ENCODE measurements at regions not wholly inside any gene's neighbourhood (a gene's known extent, or its start where the extent isn't known, plus 50 kb on each side); places are given as distances from the start of the nearest gene placed in this dataset.
"Not testable (repeated sequence)": the region's sequence is repeated elsewhere in the genome, so short reads cannot be mapped to it uniquely, and the experiment has no call there.

GRCh38 chr6:141824350-141824749, 308.4 kb upstream of the GJE1 start:
- Histone ChIP-seq H3K27me3 (ENCODE audit: insufficient read depth, insufficient read length) (no peaks in the 10 kb centered on the region), H3K4me3 (ENCODE audit: insufficient read length, low read depth) (no peak overlapping the region), H3K36me3 (ENCODE audit: insufficient read depth, insufficient read length, low read length) (no peaks in the 10 kb centered on the region), H3K4me1 (ENCODE audit: insufficient read depth, insufficient read length) (no peaks in the 10 kb centered on the region), H3K9ac (ENCODE audit: insufficient read length, low read depth) (no peak overlapping the region), H3K9me3 (ENCODE audit: insufficient read depth, low read length) (peaks cover 23% of the 10 kb centered on the region; the same call in 1 of the 2 replicates)
- no peak for DNase-seq (ENCODE audit: low read depth, low spot score)
- TF ChIP-seq YY1 (IDR thresholded peaks at IDR 0.05; ENCODE audit: insufficient read depth, insufficient read length) (no peak), ZNF274 (IDR thresholded peaks at IDR 0.05; ENCODE audit: low read depth, low read length) (no peak), SUZ12 (IDR thresholded peaks at IDR 0.05; ENCODE audit: extremely low read depth, insufficient read depth, insufficient read length) (no peak)

- H3K27me3 ChIP-seq (ENCODE audit: insufficient read depth, insufficient read length); DNase-seq (ENCODE audit: low read depth, low spot score); H3K4me1 ChIP-seq (ENCODE audit: insufficient read depth, insufficient read length); H3K9ac ChIP-seq (ENCODE audit: insufficient read length, low read depth); H3K4me3 ChIP-seq (ENCODE audit: insufficient read length, low read depth); H3K36me3 ChIP-seq (ENCODE audit: insufficient read depth, insufficient read length, low read length); H3K9me3 ChIP-seq (ENCODE audit: insufficient read depth, low read length): not testable (repeated sequence)
Measured at GRCh38 chr6:141815039-141815438, 317.7 kb upstream of the GJE1 start.

GRCh38 chr6:141809901-141810300, 322.8 kb upstream of the GJE1 start:
- no peak for TF ChIP-seq YY1 (IDR thresholded peaks at IDR 0.05; ENCODE audit: insufficient read depth, insufficient read length)
- TF ChIP-seq ZNF274 (IDR thresholded peaks at IDR 0.05; ENCODE audit: low read depth, low read length) = no peak
- no peak for TF ChIP-seq SUZ12 (IDR thresholded peaks at IDR 0.05; ENCODE audit: extremely low read depth, insufficient read depth, insufficient read length)
- H3K9me3 ChIP-seq (ENCODE audit: insufficient read depth, low read length) = no peaks in the 10 kb centered on the region
- DNase-seq (ENCODE audit: low read depth, low spot score) = no peak
- H3K36me3 ChIP-seq (ENCODE audit: insufficient read depth, insufficient read length, low read length) = no peaks in the 10 kb centered on the region
- H3K9ac ChIP-seq (ENCODE audit: insufficient read length, low read depth) = no peak overlapping the region
- no peaks in the 10 kb centered on the region for H3K4me1 ChIP-seq (ENCODE audit: insufficient read depth, insufficient read length)
- H3K4me3 ChIP-seq (ENCODE audit: insufficient read length, low read depth) = no peak overlapping the region
- no peaks in the 10 kb centered on the region for H3K27me3 ChIP-seq (ENCODE audit: insufficient read depth, insufficient read length)

- Histone ChIP-seq H3K4me3 (ENCODE audit: insufficient read length, low read depth) (no peak overlapping the region), H3K4me1 (ENCODE audit: insufficient read depth, insufficient read length) (no peaks in the 10 kb centered on the region), H3K9me3 (ENCODE audit: insufficient read depth, low read length) (no peaks in the 10 kb centered on the region), H3K27me3 (ENCODE audit: insufficient read depth, insufficient read length) (no peaks in the 10 kb centered on the region), H3K36me3 (ENCODE audit: insufficient read depth, insufficient read length, low read length) (no peaks in the 10 kb centered on the region), H3K9ac (ENCODE audit: insufficient read length, low read depth) (no peak overlapping the region)
- no peak for DNase-seq (ENCODE audit: low read depth, low spot score)
- TF ChIP-seq ZNF274 (IDR thresholded peaks at IDR 0.05; ENCODE audit: low read depth, low read length) (no peak), SUZ12 (IDR thresholded peaks at IDR 0.05; ENCODE audit: extremely low read depth, insufficient read depth, insufficient read length) (no peak), YY1 (IDR thresholded peaks at IDR 0.05; ENCODE audit: insufficient read depth, insufficient read length) (no peak)
Measured at GRCh38 chr6:141808662-141809061, 324.1 kb upstream of the GJE1 start.

- not testable (repeated sequence) for H3K9ac ChIP-seq (ENCODE audit: insufficient read length, low read depth)
Measured at GRCh38 chr6:141800973-141801372, 331.8 kb upstream of the GJE1 start.

GRCh38 chr6:141790921-141791320, 341.8 kb upstream of the GJE1 start:
- H3K4me1 ChIP-seq (ENCODE audit: insufficient read depth, insufficient read length) = no peaks in the 10 kb centered on the region
- H3K4me3 ChIP-seq (ENCODE audit: insufficient read length, low read depth) = no peak overlapping the region
- no peaks in the 10 kb centered on the region for H3K9me3 ChIP-seq (ENCODE audit: insufficient read depth, low read length)
- DNase-seq (ENCODE audit: low read depth, low spot score) = no peak
- H3K9ac ChIP-seq (ENCODE audit: insufficient read length, low read depth) = no peak overlapping the region
- H3K27me3 ChIP-seq (ENCODE audit: insufficient read depth, insufficient read length) = no peaks in the 10 kb centered on the region
- H3K36me3 ChIP-seq (ENCODE audit: insufficient read depth, insufficient read length, low read length) = no peaks in the 10 kb centered on the region
- no peak for TF ChIP-seq YY1 (IDR thresholded peaks at IDR 0.05; ENCODE audit: insufficient read depth, insufficient read length)

More at GRCh38 chr6:141800973-141801372, 331.8 kb upstream of the GJE1 start:
- not testable (repeated sequence) for H3K4me1 ChIP-seq (ENCODE audit: insufficient read depth, insufficient read length); H3K9me3 ChIP-seq (ENCODE audit: insufficient read depth, low read length); H3K27me3 ChIP-seq (ENCODE audit: insufficient read depth, insufficient read length); DNase-seq (ENCODE audit: low read depth, low spot score); H3K4me3 ChIP-seq (ENCODE audit: insufficient read length, low read depth); H3K36me3 ChIP-seq (ENCODE audit: insufficient read depth, insufficient read length, low read length)

GRCh38 chr6:141788096-141788495, 344.6 kb upstream of the GJE1 start:
- H3K4me1 ChIP-seq (ENCODE audit: insufficient read depth, insufficient read length) = no peaks in the 10 kb centered on the region
- H3K9me3 ChIP-seq (ENCODE audit: insufficient read depth, low read length) = no peaks in the 10 kb centered on the region
- no peak overlapping the region for H3K9ac ChIP-seq (ENCODE audit: insufficient read length, low read depth)
- no peak for DNase-seq (ENCODE audit: low read depth, low spot score)
- H3K4me3 ChIP-seq (ENCODE audit: insufficient read length, low read depth) = no peak overlapping the region
- H3K27me3 ChIP-seq (ENCODE audit: insufficient read depth, insufficient read length) = no peaks in the 10 kb centered on the region
- TF ChIP-seq ZNF274 (IDR thresholded peaks at IDR 0.05; ENCODE audit: low read depth, low read length) (no peak), YY1 (IDR thresholded peaks at IDR 0.05; ENCODE audit: insufficient read depth, insufficient read length) (no peak), SUZ12 (IDR thresholded peaks at IDR 0.05; ENCODE audit: extremely low read depth, insufficient read depth, insufficient read length) (no peak)
- H3K36me3 ChIP-seq (ENCODE audit: insufficient read depth, insufficient read length, low read length) = no peaks in the 10 kb centered on the region

- Histone ChIP-seq H3K4me3 (ENCODE audit: insufficient read length, low read depth) (no peak overlapping the region), H3K9me3 (ENCODE audit: insufficient read depth, low read length) (no peaks in the 10 kb centered on the region), H3K36me3 (ENCODE audit: insufficient read depth, insufficient read length, low read length) (no peaks in the 10 kb centered on the region), H3K9ac (ENCODE audit: insufficient read length, low read depth) (no peak overlapping the region), H3K4me1 (ENCODE audit: insufficient read depth, insufficient read length) (no peaks in the 10 kb centered on the region), H3K27me3 (ENCODE audit: insufficient read depth, insufficient read length) (no peaks in the 10 kb centered on the region)
- DNase-seq (ENCODE audit: low read depth, low spot score) = no peak
- TF ChIP-seq ZNF274 (IDR thresholded peaks at IDR 0.05; ENCODE audit: low read depth, low read length) = no peak
- no peak for TF ChIP-seq YY1 (IDR thresholded peaks at IDR 0.05; ENCODE audit: insufficient read depth, insufficient read length)
- TF ChIP-seq SUZ12 (IDR thresholded peaks at IDR 0.05; ENCODE audit: extremely low read depth, insufficient read depth, insufficient read length) = no peak
Measured at GRCh38 chr6:141783585-141783984, 349.1 kb upstream of the GJE1 start.
